Left hindlimb (tissue), 1 donor: ENCODE measurements at regions not wholly inside any gene's neighbourhood (a gene's known extent, or its start where the extent isn't known, plus 50 kb on each side); places are given as distances from the start of the nearest gene placed in this dataset.

Experiments
- DNase-seq: peaks from one replicate; pipeline ENCODE4 v3.0.0-alpha.2; 2018

GRCh38 chr1:232474826-232475225, 155.1 kb downstream of the SIPA1L2 start:
- no peak for DNase-seq

DNA sequence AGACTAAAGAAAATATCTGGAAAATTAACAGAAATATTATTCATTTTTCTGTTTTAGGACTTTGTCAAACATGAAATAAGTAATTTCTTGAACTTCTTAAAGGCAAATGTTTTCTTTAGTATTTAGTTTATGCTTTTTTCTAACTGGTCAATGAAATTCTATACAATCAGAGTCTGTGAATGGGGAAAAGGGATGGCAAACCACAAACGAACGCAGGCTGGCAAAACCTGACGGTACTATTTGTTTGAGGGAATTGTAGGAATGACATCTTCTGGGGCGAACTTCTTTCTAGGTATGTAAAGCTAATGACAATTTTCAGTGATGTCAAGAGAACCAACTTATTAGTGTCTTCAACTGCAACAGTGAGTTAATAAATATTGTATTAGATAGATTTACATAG, 156.0 kb downstream of the SIPA1L2 start:
- DNase-seq, result no peak

GRCh38 chr1:232473324-232473723, 156.6 kb downstream of the SIPA1L2 start:
- DNase-seq, result peak; percentile 65

GRCh38 chr1:232472485-232473041, 157.4 kb downstream of the SIPA1L2 start:
- DNase-seq, result no peak

GRCh38 chr1:232471250-232471649, 158.7 kb downstream of the SIPA1L2 start:
- DNase-seq, result no peak

DNA sequence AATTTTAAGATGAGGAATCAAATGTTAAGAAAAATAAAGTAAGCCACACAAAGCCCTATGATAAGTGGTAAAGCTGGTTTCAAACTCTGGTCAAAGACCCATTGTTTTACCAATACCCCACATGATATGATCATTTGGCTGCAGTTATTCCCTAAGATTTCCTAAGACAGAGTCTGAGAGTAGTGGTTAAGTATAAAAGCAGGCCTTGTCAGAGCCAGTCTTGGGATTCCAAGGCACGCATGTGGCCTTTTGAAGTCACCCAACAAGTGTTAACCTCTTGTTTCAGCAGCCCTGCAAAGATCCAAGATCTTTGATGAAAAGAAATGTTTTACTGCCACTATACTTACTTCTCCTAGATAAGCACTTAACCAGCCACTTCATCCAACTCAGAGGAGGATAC, 159.2 kb downstream of the SIPA1L2 start:
- no peak for DNase-seq

DNA sequence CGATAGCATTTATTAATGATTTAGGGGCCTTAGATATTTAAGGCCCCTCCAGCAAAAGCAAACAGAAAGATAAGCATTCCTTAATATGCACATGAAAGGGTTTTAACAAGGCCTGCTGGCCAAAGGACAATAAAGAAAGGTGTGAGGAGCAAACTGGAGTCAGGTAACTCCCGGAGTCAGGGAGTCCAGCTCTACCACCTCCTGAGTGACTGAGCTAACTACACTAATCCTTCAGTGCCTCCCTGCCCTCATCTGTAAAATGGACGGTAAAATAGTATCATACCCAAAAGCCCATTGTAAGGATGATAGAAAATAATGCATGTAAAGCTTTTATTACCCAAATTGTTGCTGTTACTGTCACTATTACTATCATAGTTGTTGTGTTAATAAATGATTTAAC, 161.7 kb downstream of the SIPA1L2 start:
- DNase-seq, result no peak

GRCh38 chr1:232467073-232467760, 162.7 kb downstream of the SIPA1L2 start:
- DNase-seq, result no peak

- no peak for DNase-seq
Measured at GRCh38 chr1:232464325-232464724, 165.6 kb downstream of the SIPA1L2 start.

- no peak for DNase-seq
Measured at GRCh38 chr1:232463225-232463624, 166.7 kb downstream of the SIPA1L2 start.

DNA sequence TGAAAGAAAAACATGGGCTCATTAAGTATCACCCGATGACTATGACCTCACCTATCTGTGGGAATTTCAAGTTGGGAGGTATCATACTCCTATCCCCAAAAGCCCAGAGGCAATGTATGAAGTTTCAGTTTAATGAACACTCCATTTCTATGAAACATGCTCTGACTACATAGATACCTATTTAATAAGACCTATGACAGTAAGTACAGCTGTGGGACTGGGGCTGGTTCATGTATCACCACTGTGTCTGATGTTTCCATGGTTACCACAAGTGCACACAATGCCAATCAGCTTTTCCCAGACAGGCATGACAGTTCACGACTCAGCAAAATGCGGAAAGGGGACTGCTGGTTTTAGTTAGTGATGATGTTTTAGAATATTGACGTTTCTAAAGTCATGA, 167.7 kb downstream of the SIPA1L2 start:
- DNase-seq, result no peak

- no peak for DNase-seq
Measured at GRCh38 chr1:232459826-232460225, 170.1 kb downstream of the SIPA1L2 start.

DNA sequence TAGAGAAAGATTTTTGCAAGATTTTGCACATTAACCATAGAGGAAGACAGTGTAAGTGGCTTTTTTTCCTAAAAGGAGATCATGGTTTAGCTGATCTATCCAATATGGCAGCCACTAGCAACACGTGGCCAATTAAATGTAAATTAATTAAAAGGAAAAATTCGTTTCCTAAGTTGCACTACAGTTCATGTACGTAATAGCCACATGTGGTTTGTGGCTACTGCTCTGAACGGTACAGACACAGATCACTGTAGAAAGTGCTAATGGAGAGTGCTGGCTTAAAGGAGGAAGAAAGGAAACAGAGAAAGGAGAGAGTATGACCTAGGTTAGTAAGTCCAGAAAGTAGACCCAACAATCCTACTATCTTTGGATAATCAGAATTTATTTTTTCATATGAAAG, 170.8 kb downstream of the SIPA1L2 start:
- no peak for DNase-seq

- no peak for DNase-seq
Measured at GRCh38 chr1:232457595-232457994, 172.3 kb downstream of the SIPA1L2 start.

DNA sequence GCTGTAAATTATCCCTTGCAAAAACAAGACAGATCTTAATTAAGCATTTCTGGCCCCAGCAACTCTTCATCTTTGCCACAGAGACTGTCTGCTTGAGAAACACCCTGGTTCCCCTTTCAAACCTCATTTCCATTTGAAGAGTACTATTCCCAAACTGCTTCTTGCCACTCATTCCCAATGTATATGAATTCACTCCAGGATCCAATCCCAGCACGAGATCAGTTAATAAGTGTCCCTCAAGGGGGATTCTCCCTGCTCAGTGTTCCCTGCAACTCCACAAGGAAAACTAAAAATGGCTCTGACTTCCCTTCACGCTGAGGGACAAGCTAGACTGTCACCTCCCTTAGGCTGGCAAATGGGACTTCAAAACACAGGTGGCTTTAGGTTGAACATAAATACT, 173.2 kb downstream of the SIPA1L2 start:
- no peak for DNase-seq

- no peak for DNase-seq
Measured at GRCh38 chr1:232454227-232454886, 175.6 kb downstream of the SIPA1L2 start.

GRCh38 chr1:232452736-232453440, 177.0 kb downstream of the SIPA1L2 start:
- DNase-seq, result no peak

DNA sequence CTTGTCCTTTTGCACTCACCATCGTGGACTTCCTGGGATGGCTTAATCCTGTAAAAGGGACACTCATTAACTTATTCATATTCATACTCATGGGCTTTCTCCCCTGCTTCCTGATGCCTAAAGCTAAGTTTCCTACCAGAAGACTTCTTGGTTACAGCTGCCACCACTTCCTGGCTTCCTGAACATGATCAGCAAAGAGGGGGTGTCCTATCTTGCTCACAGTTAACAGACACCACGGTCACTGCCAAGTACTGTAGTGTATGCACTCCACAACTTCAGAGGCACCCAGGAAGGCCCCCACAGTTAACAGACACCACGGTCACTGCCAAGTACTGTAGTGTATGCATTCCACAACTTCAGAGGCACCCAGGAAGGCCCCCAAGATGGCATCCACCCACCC, 177.8 kb downstream of the SIPA1L2 start:
- no peak for DNase-seq

DNA sequence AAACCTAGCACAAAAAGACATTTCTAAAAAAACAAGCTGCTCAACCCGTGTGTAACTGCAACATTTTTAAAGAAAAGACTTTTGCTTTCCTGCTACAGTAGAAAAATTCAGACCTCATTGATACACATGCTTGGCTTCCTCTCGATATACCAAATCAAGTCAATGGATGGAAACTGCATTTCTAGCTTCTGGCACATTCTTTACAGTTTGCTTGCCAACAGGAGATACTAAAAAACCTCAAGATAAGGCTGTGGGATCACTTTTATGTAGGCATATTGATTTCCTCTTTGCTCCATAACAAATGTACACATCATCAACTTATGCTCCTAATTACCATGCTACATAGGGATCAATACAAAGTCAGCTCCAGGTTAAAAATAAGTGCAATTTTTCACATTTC, 178.4 kb downstream of the SIPA1L2 start:
- no peak for DNase-seq

- DNase-seq, result no peak
Measured at GRCh38 chr1:232450615-232451014, 179.3 kb downstream of the SIPA1L2 start.

- no peak for DNase-seq
Measured at GRCh38 chr1:232447125-232447524, 182.8 kb downstream of the SIPA1L2 start.

DNA sequence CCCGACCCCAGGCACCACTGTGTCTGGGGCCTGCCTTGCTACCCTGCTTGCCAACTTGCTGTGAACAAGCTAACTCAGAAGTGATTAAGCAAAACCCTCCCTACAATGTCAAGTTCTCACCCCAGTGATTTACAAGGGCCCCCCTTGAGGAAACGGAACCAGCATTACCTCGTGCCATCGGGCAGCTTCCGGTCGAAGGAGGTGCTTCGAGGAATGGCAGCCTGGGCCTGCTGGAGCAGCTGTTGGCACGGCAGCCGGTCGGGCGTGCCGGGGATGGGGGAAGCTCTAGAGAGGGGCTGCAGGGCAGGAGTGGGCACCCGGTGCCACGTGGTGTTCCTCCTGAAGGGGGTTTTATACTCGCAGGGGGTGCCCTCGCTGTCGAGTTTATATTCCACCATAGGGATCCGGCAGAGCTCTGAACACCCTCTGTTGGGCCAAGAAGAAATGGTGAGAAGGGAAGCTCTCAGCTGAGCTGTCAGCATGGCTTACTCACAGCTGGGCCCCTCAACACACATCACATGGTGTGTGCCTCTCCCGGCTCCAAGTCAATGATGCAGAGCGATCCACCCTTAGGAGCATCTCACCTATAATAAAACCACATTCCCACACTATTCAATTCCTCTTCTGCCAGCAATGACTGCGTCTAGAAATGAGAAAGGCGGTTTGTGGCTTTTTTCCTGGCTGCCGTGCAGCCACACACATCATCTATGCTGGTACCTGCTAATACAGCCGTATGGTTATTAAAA, 184.4 kb downstream of the SIPA1L2 start:
- DNase-seq, result no peak

DNA sequence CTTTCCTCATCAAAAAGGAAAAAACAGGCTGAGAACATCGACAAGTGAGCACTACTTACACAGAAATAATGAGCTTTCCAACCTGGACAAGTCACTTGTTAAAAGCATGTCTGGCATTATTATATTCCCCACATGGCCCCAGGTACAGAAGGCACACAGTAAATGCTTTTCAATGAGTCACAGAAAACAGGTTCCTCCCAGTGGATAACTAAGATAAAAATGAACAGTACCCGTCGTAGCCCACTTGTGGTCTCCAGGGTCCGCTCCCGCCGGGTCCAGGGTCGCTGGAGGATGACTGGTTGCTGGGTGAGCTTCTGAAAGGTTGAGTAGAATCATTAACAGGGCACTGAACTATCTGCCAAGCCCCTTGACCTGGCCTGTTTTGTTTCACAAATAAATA, 186.6 kb downstream of the SIPA1L2 start:
- DNase-seq, result no peak
